ENCODE measurements at regions not wholly inside any gene's neighbourhood (a gene's known extent, or its start where the extent isn't known, plus 50 kb on each side); places are given as distances from the start of the nearest gene placed in this dataset.
A peak's percentile ranks its signal among the peaks of the same experiment; 100 is the strongest.

DNA sequence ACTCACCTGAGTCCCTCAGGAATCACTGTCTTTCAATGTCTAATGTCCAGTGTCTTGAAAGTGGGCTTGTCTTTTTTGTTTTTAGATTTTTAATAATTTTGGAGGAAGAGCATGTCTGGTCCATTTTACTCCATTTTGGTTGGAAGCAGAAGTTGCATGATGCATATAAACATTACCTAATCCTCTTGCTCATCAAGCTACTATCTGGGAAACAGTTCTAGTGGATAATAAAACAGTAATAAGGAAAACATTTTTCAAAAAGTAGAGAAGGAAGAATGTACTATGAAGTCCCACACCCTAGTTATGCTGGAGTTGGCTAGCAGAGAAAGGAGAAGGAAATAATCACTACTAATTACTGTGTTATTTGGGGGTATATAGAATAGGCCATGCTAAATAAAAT, 263.7 kb downstream of the ETAA1 start:
- no peak for DNase-seq

DNA sequence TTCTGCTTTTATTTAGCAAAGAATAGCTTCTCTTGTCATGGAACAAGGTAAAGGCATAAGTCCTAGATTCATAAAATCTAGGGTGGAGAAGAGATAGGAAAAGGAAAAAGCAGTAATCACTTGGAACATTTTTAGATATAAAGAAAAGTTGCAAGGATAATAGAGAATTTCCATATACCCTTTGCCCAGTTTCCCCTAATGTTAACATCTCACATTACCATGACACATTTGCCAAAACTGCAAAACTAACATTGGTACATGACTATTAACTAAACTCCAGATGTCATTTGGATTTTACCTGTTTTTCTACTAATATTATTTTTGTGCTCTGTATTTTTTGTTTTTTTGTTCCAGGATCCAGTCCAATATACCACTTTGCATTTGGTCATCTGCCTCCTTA, 265.1 kb downstream of the ETAA1 start:
- DNase-seq, result no peak

DNA sequence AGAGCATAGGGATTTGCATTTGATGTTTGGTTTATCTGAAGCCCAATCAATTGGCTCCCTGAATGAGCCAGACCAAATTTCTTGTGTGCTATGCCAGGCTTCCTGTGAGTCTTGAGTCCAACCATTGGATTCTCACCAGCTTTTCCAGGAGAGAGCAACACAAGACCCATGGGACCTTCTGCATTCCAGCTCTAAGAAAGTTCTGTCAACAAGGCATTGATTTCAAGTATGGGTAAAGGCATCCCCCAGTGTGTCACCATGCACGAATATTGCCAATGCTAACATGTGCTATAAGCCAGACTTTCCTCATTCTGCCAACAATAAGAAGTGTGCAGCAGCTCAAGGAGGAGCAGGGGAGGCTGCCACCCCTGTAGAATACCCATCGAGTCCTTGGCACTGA, 266.6 kb downstream of the ETAA1 start:
- no peak for DNase-seq

GRCh38 chr2:67666386-67667053, 269.4 kb downstream of the ETAA1 start:
- peak; percentile 3 for DNase-seq

GRCh38 chr2:67667054-67667908, 270.1 kb downstream of the ETAA1 start:
- DNase-seq, result no peak

DNA sequence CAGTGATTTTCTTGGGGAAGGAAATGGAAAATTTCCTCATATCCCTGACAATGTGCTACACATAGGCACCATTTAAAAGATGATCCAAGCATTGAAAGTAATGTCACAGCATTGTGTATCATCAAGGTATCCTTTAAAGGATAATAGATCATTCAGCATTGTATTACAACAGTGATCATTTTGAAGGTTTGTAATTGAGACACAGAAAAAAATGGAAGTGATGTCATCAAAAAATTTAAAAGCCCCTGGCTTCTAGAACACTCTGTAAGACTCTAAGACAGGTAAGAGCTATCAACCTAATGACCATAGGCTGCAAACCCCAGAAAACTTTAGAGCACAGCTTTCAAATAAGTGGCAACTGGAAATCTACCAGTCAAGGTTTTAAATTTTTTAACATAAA, 271.4 kb downstream of the ETAA1 start:
- DNase-seq, result no peak

DNA sequence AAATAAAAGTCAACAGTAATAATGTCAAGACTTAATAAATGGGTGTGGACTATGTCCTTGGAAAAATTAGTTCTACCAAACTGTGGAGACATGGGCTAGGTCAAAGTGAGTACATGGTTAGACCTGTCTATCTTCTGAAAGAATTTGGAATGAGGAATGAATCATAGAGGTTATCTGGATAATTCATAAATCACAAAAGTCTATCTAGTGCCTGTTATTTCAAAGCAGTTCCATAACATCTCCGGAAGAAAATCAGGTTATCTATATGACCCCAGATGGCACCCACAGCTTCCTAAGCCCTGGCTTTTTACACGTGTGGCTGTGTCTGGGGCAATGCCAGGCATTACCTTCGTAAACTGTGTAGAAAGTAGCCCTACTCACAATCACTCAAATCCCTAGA, 272.0 kb downstream of the ETAA1 start:
- no peak for DNase-seq

- no peak for DNase-seq
Observed at GRCh38 chr2:67669766-67670165, 272.6 kb downstream of the ETAA1 start.

GRCh38 chr2:67670747-67671183, 273.6 kb downstream of the ETAA1 start:
- no peak for DNase-seq

- DNase-seq, result no peak
Observed at GRCh38 chr2:67671464-67672450, 274.6 kb downstream of the ETAA1 start.

- DNase-seq, result no peak
Observed at GRCh38 chr2:67674668-67675067, 277.5 kb downstream of the ETAA1 start.

DNA sequence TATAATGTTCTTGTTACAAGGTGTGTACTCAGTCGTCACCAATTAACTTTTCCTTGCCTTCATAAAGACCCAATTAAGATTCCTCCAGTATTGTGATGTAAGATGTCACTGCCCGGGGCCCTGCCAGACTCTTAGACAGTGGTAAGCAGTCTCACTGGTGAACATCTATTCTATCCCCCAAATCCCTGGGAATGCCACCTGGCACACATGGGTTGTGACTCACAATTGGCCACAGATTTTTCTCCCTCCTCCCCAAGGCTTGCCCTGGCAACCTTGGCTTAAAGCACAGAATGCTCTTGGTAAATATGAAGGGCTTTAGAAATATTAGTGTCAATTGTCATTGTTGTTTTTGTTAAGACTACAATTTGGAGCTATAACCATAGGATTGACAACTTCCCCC, 287.9 kb downstream of the ETAA1 start:
- DNase-seq, result no peak

DNA sequence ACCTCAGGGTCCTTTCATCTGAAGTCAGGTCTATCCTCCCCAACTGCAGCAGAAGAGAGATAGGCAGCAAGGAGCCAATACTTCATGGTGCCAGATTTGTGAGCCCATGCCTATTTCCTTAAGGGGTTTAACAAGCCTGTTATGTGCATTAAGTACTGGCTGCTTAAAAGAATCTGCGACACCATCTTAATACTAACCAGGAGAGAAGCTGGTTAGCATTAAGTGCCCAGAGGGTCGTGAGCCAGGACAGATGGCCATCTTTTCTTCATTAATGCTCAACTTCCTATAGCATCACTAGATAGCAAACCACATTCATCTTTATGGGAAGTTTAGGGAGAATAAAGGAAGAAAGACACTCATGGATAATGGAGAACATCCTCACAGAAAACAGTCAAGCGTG, 289.1 kb downstream of the ETAA1 start:
- no peak for DNase-seq

DNA sequence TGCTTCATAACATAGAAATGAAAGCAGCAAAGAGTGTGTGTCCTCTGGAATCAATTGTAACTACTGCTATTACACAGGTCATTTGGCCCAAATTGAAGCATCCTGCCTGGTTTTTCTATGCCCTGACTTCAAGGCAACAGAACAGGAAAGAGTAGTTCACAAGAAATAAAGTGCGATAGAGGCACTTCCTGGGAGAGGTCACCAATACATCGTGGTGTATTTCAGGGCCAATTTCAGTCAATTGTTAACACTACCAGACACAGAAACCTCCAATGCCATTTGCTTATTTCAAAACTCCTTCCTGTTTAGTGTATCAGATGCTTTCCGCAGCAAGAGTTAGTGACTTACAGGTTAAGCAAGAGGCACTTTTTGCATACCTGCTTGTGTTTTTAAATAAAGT, 292.1 kb downstream of the ETAA1 start:
- no peak for DNase-seq

GRCh38 chr2:67689651-67690050, 292.5 kb downstream of the ETAA1 start:
- no peak for DNase-seq

DNA sequence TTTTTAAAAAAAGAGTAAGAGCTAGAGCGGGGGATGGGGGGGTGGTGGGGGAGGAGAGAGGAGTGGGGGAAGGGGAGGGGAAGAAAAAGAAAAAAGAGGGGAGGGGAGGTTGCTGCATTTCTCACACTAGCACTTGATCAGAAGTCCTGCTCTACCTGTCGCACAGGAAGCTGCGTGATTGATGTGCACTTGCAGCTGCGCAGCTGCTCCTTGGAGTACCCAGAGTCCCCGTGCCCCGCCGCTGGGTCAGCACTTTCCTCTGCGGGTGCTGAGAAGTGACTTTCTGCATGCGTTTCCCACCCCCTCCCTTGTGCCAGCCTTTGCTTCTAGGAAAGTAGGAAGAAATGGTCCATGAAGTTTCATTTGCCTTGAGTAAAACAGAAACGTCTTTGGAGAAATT, 297.3 kb downstream of the ETAA1 start:
- peak; percentile 22 for DNase-seq

- DNase-seq, result no peak
Observed at GRCh38 chr2:67701011-67701410, 303.9 kb downstream of the ETAA1 start.

DNA sequence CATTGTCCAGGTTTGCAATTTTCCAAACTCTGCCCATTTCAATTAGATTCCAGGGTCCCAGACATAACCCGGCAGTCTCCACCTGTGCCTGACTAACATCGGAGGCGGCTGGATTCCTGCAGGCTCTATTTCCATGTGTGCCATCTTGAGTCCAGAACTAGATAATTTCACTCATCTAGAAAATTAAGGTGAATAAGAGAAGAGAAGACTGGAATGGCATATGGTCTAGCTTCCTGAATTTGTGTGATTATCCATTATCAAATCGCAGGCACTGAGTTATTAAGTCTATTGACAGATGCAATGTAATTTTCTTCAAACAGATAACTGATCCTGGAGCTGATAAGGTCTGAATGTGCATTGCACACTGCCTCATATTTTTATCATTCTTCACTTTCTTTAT, 305.2 kb downstream of the ETAA1 start:
- no peak for DNase-seq

DNA sequence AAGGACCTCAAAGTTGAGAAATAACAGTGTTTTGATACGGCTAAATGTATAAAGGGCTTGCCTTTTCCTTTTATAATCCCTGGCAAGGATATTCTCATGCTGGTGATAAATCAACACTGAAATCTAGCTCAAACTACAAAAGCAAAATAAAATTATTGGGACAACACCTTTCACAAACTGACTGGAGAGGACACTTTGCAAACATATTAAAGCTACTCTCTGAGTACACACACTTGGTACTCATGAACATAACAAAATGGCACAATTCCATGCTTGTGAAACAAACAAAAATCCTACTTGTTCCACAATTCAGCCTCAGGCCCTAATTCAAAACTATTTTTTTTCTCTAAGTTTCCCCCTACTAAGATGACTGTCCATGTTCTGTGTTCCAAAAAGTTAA, 305.8 kb downstream of the ETAA1 start:
- DNase-seq, result no peak

- DNase-seq, result no peak
Observed at GRCh38 chr2:67706082-67706481, 308.9 kb downstream of the ETAA1 start.

DNA sequence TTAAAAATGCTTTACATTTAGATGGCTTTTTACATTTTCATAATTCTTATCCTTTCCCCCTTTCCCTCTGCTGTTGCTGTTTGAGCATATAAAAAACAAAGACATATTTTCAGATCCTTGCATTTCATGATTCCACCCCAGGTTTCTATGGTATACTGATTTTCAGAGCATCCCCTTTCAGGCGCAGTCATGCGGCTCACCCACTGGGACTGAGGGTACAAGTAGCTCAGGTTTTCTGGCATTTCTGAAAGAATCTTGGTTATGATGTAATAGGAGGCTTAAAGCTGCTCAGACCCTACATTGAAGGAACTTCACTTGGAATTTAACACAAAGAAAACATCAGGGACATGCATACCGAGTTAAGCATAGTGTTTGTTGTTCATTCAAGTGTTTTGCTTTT, 310.8 kb downstream of the ETAA1 start:
- no peak for DNase-seq

- no peak for DNase-seq
Observed at GRCh38 chr2:67709835-67710234, 312.7 kb downstream of the ETAA1 start.

DNA sequence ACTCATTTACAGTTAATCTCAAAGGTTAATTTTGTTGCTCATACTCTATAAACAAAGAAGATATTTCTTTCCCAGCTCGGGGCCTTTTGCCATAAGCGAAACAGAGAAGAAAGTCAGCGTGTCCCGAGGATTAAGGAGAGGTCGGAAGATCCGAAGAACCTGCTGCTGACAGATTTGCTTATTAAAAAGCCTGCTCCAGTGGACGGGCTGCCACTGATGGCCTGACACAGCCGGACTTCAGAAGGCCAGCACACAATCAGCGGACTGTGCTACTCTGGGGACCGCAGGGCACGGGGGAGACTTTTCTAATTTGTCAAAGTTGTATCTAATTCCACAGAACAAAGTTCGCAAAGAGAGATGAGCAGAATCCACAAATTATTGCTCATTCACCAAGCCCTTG, 315.4 kb downstream of the ETAA1 start:
- DNase-seq, result no peak

Measured in NCI-H1417 treated with DMSO at 0.1 percent for 48 hours (cell line).